Right hindlimb (tissue), 1 donor: ENCODE measurements at regions not wholly inside any gene's neighbourhood (a gene's known extent, or its start where the extent isn't known, plus 50 kb on each side); places are given as distances from the start of the nearest gene placed in this dataset.
"Not testable (repeated sequence)": the region's sequence is repeated elsewhere in the genome, so short reads cannot be mapped to it uniquely, and the experiment has no call there.

Source experiments
- DNase-seq: peaks from one replicate; pipeline ENCODE4 v3.0.0-alpha.2; 2018

- DNase-seq, result no peak
Measured at GRCh38 chr5:68066277-68066955, 149.1 kb upstream of the PIK3R1 start.

- DNase-seq, result not testable (repeated sequence)
Measured at GRCh38 chr5:68065321-68065720, 150.2 kb upstream of the PIK3R1 start.

- DNase-seq, result no peak
Measured at GRCh38 chr5:68060382-68060781, 155.2 kb upstream of the PIK3R1 start.

- DNase-seq, result no peak
Measured at GRCh38 chr5:68057191-68057590, 158.4 kb upstream of the PIK3R1 start.

- DNase-seq, result no peak
Measured at GRCh38 chr5:68055686-68056085, 159.9 kb upstream of the PIK3R1 start.

- no peak for DNase-seq
Measured at GRCh38 chr5:68054638-68055037, 160.9 kb upstream of the PIK3R1 start.

GRCh38 chr5:68053202-68053601, 162.4 kb upstream of the PIK3R1 start:
- no peak for DNase-seq

GRCh38 chr5:68049053-68049713, 166.4 kb upstream of the PIK3R1 start:
- no peak for DNase-seq

- DNase-seq, result no peak
Measured at GRCh38 chr5:68048516-68048915, 167.0 kb upstream of the PIK3R1 start.

- not testable (repeated sequence) for DNase-seq
Measured at GRCh38 chr5:68048054-68048453, 167.5 kb upstream of the PIK3R1 start.

GRCh38 chr5:68047035-68047434, 168.5 kb upstream of the PIK3R1 start:
- no peak for DNase-seq

GRCh38 chr5:68046445-68046844, 169.1 kb upstream of the PIK3R1 start:
- no peak for DNase-seq

GRCh38 chr5:68041293-68041692, 174.3 kb upstream of the PIK3R1 start:
- no peak for DNase-seq

- no peak for DNase-seq
Measured at GRCh38 chr5:68037546-68037945, 178.0 kb upstream of the PIK3R1 start.

GRCh38 chr5:68033961-68034571, 181.5 kb upstream of the PIK3R1 start:
- DNase-seq, result no peak

GRCh38 chr5:68033029-68033428, 182.5 kb upstream of the PIK3R1 start:
- DNase-seq, result no peak

- DNase-seq, result peak; percentile 59
Measured at GRCh38 chr5:68032216-68032762, 183.3 kb upstream of the PIK3R1 start.

GRCh38 chr5:68028131-68028727, 187.3 kb upstream of the PIK3R1 start:
- DNase-seq, result no peak

GRCh38 chr5:68027519-68027918, 188.0 kb upstream of the PIK3R1 start:
- DNase-seq, result peak; percentile 56

GRCh38 chr5:68026092-68026885, 189.3 kb upstream of the PIK3R1 start:
- DNase-seq, result no peak

- DNase-seq, result no peak
Measured at GRCh38 chr5:68024426-68024825, 191.1 kb upstream of the PIK3R1 start.

- no peak for DNase-seq
Measured at GRCh38 chr5:68021916-68022315, 193.6 kb upstream of the PIK3R1 start.

GRCh38 chr5:68021227-68021626, 194.3 kb upstream of the PIK3R1 start:
- no peak for DNase-seq
